ENCODE measurements at regions not wholly inside any gene's neighbourhood (a gene's known extent, or its start where the extent isn't known, plus 50 kb on each side); places are given as distances from the start of the nearest gene placed in this dataset.

- Histone ChIP-seq H3K36me3 (no peaks in the 10 kb centered on the region), H3K27me3 (no peaks in the 10 kb centered on the region), H3K27ac (no peak overlapping the region), H3K4me1 (no peaks in the 10 kb centered on the region), H3K4me3 (no peak overlapping the region), H3K9me3 (no peaks in the 10 kb centered on the region)
- no peak for DNase-seq (ENCODE audit: low spot score)
- no peak for TF ChIP-seq CTCF (IDR thresholded peaks at IDR 0.05)
Measured at GRCh38 chr16:73199214-73199613, 151.3 kb upstream of the ZFHX3 start.

GRCh38 chr16:73198481-73198880, 150.6 kb upstream of the ZFHX3 start:
- no peaks in the 10 kb centered on the region for H3K9me3 ChIP-seq
- no peak for TF ChIP-seq CTCF (IDR thresholded peaks at IDR 0.05)
- H3K4me3 ChIP-seq = no peak overlapping the region
- H3K36me3 ChIP-seq = no peaks in the 10 kb centered on the region
- DNase-seq (ENCODE audit: low spot score) = no peak
- no peak overlapping the region for H3K27ac ChIP-seq
- no peaks in the 10 kb centered on the region for H3K27me3 ChIP-seq
- no peaks in the 10 kb centered on the region for H3K4me1 ChIP-seq

GRCh38 chr16:73197598-73197997, 149.7 kb upstream of the ZFHX3 start:
- H3K27ac ChIP-seq = no peak overlapping the region
- H3K36me3 ChIP-seq = no peaks in the 10 kb centered on the region
- no peak overlapping the region for H3K4me3 ChIP-seq
- H3K27me3 ChIP-seq = no peaks in the 10 kb centered on the region
- no peak for DNase-seq (ENCODE audit: low spot score)
- no peaks in the 10 kb centered on the region for H3K4me1 ChIP-seq
- no peaks in the 10 kb centered on the region for H3K9me3 ChIP-seq
- no peak for TF ChIP-seq CTCF (IDR thresholded peaks at IDR 0.05)

- Histone ChIP-seq H3K4me3 (no peak overlapping the region), H3K36me3 (no peaks in the 10 kb centered on the region), H3K4me1 (no peaks in the 10 kb centered on the region), H3K27ac (no peak overlapping the region), H3K27me3 (no peaks in the 10 kb centered on the region), H3K9me3 (no peaks in the 10 kb centered on the region)
- peak; percentile 82 for DNase-seq (ENCODE audit: low spot score)
- TF ChIP-seq CTCF (IDR thresholded peaks at IDR 0.05) = peak; percentile 27 to 72
Measured at GRCh38 chr16:73196670-73197069, 148.7 kb upstream of the ZFHX3 start.

- Histone ChIP-seq H3K36me3 (no peaks in the 10 kb centered on the region), H3K27ac (no peak overlapping the region), H3K27me3 (no peaks in the 10 kb centered on the region), H3K4me1 (no peaks in the 10 kb centered on the region), H3K9me3 (no peaks in the 10 kb centered on the region), H3K4me3 (no peak overlapping the region)
- DNase-seq (ENCODE audit: low spot score) = no peak
- no peak for TF ChIP-seq CTCF (IDR thresholded peaks at IDR 0.05)
Measured at GRCh38 chr16:73193464-73193863, 145.5 kb upstream of the ZFHX3 start.

- no peaks in the 10 kb centered on the region for H3K9me3 ChIP-seq
- H3K27me3 ChIP-seq = no peaks in the 10 kb centered on the region
- H3K27ac ChIP-seq = no peak overlapping the region
- no peak for TF ChIP-seq CTCF (IDR thresholded peaks at IDR 0.05)
- no peak for DNase-seq (ENCODE audit: low spot score)
- H3K4me3 ChIP-seq = no peak overlapping the region
- H3K36me3 ChIP-seq = no peaks in the 10 kb centered on the region
- H3K4me1 ChIP-seq = no peaks in the 10 kb centered on the region
Measured at GRCh38 chr16:73192232-73192894, 144.4 kb upstream of the ZFHX3 start.
